T-helper 17 cell (primary cell): ENCODE measurements at regions not wholly inside any gene's neighbourhood (a gene's known extent, or its start where the extent isn't known, plus 50 kb on each side); places are given as distances from the start of the nearest gene placed in this dataset.

Source experiments
- ATAC-seq: fragments of 150-1000 bp; cut with Tn5 transposase; 2 replicates; pipeline ENCODE4 v1.10.0; 2021; ENCODE audit warnings: mild to moderate bottlenecking, moderate library complexity
- DNase-seq, 3 donors: peaks; one replicate each; pipeline versions ENCODE4 v3.0.0 to v3.0.0-alpha.2; 2020 to 2021
- H3K9me3 ChIP-seq: one replicate; pipeline ENCODE4 v1.7.0; 2013; ENCODE audit warnings: low read length, mild to moderate bottlenecking; ENCODE audit not compliant: control insufficient read depth, poor library complexity, severe bottlenecking
- H3K27ac Mint-ChIP-seq: one replicate; pipeline ENCODE4 v1.8.0; 2022; ENCODE audit warnings: mild to moderate bottlenecking, moderate library complexity, mixed read lengths
- H3K27me3 Mint-ChIP-seq: one replicate; pipeline ENCODE4 v1.8.0; 2022; ENCODE audit warnings: mixed read lengths
- H3K36me3 Mint-ChIP-seq: one replicate; pipeline ENCODE4 v1.8.0; 2022; ENCODE audit warnings: low read depth, mixed read lengths
- H3K4me1 Mint-ChIP-seq: one replicate; pipeline ENCODE4 v1.8.0; 2022; ENCODE audit warnings: mild to moderate bottlenecking, mixed read lengths
- H3K4me3 Mint-ChIP-seq: one replicate; pipeline ENCODE4 v1.8.0; 2022; ENCODE audit warnings: mild to moderate bottlenecking, moderate library complexity, mixed read lengths

DNA sequence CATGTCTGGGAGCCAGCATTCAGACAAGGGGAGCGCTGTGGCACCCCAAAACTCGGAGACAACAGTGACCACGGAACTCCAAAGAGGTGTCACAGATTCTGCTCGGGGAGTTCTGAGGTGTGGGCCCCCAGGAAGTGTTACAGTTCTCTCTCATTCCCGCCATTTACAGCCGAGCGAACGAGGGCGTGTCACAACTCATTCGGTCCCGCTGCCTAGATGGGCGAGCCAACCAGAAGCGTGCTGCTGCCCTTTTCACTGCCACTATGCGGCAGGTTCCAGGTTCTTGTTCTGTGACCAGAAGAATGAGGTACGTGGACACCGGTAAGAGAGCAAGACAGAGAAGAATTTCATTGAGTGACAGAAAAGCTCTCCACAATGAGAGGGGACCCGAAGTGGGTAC is 1370.6 kb upstream of the AGA start:
- H3K36me3 Mint-ChIP-seq = no peaks in the 10 kb centered on the region

DNA sequence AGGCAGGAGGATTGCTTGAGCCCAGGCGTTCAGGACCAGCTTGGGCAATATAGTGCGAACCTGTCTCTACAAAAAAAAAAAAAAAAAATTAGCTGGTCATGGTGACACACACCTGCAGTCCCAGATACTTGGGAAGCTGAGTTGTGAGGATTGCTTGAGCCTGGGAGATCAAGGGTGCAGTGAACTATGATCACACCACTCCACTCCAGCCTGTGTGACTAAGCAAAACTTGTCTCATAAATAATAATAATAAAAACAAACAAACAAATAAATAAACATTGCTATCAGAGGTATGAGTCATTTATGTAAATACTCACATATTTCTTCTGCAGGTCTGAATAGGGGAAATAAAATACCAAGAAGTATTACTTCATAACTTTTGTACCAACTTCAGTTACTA is 1372.7 kb upstream of the AGA start:
- DNase-seq (no peak), ATAC-seq (no peak)
- Mint-ChIP-seq H3K27me3 (no peaks in the 10 kb centered on the region), H3K36me3 (no peaks in the 10 kb centered on the region), H3K4me3 (no peak overlapping the region), H3K27ac (no peak overlapping the region), H3K4me1 (no peaks in the 10 kb centered on the region)
- peaks cover 2% of the 10 kb centered on the region for H3K9me3 ChIP-seq

More for the DNA sequence above, 1370.6 kb upstream of the AGA start:
- ATAC-seq (no peak), DNase-seq (no peak)
- H3K4me1 Mint-ChIP-seq = no peaks in the 10 kb centered on the region
- peaks cover 2% of the 10 kb centered on the region for H3K9me3 ChIP-seq
- H3K27ac Mint-ChIP-seq = no peak overlapping the region
- H3K27me3 Mint-ChIP-seq = no peaks in the 10 kb centered on the region
- H3K4me3 Mint-ChIP-seq = no peak overlapping the region

DNA sequence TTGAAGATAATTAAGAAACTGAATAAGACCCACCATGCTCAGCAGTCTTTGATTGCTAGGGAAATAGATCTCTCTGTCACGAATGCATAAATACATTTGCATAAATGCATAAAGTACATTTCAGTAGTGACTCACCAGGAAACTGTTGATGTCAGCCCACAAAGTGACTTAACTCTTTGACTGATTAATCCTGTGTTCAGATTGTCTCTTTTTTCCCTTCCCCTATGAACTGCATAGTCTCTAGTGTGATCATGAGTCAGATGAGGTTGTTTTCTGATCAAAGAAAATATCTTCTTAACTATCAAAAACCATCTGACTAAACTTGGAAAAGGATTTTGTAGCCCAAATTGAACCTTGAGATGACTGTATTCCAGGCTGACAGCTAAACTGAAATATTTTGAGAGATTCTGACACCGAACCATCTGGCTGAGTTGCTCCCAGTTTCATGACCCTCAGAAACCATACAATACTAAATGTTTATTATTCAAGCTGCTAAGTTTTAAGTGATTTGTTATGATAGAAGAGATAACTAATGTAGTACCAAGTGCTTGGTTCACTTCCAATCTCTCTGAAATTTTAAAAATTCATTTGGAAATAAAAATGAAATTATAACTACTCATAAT is 1381.5 kb upstream of the AGA start:
- DNase-seq (no peak), ATAC-seq (no peak)
- Mint-ChIP-seq H3K27me3 (no peaks in the 10 kb centered on the region), H3K27ac (no peak overlapping the region), H3K36me3 (no peaks in the 10 kb centered on the region), H3K4me1 (no peaks in the 10 kb centered on the region), H3K4me3 (no peak overlapping the region)
- no peaks in the 10 kb centered on the region for H3K9me3 ChIP-seq

DNA sequence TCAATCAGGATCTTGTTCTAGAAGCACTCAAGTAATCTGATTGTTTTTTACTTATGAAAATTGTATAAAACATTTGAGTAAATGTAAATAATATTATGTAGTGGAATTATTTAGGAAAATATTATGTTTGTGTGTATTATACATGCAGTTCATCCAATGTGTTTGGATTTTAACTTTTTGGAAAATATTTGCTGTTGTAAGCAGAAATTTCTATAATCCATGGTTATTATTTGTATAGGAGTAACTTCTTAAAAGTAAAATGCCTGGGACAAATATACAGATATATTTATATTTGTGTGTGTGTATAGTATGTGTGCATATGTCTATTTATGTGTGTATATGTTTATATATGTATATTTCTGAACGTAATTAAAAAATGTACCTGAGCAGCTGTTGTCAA is 1394.6 kb upstream of the AGA start:
- no peak for ATAC-seq
- DNase-seq = no peak
- Mint-ChIP-seq H3K27ac (no peak overlapping the region), H3K36me3 (no peaks in the 10 kb centered on the region), H3K4me1 (no peaks in the 10 kb centered on the region), H3K27me3 (no peaks in the 10 kb centered on the region), H3K4me3 (no peak overlapping the region)
- H3K9me3 ChIP-seq = no peaks in the 10 kb centered on the region

DNA sequence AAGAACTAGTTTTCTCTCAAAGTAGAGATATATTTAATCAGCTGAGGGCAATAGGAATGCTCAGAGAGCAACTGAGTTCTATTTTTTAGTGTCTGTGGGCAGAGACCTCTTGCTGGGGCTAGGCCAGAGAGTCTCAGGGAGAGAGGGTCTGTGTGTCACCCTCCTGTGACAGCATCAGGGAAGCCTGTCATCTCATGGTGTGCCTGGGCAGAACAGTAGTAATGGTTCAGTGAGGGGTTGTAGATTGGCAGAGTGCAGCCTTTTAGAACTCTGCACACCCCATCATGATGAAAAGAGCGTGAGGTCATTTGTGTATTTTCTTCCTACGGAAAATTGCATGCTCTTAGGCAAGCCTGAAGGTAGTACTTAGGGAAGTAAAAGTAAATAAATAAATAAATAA is 1396.5 kb upstream of the AGA start:
- DNase-seq (no peak), ATAC-seq (no peak)
- Mint-ChIP-seq H3K27ac (no peak overlapping the region), H3K4me1 (no peaks in the 10 kb centered on the region), H3K27me3 (no peaks in the 10 kb centered on the region), H3K36me3 (no peaks in the 10 kb centered on the region), H3K4me3 (no peak overlapping the region)
- H3K9me3 ChIP-seq = no peaks in the 10 kb centered on the region

DNA sequence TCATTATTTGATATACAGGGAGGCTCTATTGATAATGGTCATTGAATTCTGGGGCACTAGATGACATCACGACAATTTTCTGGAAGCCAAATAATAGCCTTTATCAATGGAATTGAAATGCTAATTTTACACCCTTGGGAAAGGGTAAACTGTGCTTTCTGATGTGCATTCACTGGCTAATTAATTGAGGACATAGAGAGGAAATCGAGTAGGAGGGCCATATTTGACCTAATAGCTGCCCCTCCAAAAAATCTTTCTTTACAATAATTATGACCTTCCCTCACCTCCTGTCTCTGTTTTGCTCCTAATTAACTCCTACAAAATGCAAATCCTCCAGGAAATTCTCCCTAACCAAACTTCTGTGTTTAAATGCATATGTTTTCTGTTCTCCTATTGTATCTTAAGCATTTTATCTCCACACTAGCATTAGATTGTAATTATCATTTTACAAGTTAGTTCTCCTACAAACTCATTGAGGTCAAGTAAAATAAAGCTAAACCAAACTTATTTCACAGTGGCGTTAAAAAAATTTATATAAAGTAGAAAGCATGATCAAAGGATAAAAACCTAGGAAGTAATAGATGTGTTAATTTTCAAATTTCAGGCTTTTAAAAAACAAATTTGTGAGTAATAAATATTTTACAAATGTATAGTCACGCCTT is 1414.0 kb upstream of the AGA start:
- H3K4me3 Mint-ChIP-seq = no peak overlapping the region
- DNase-seq = no peak
- H3K27me3 Mint-ChIP-seq = no peaks in the 10 kb centered on the region
- H3K4me1 Mint-ChIP-seq = no peaks in the 10 kb centered on the region
- no peak overlapping the region for H3K27ac Mint-ChIP-seq
- no peaks in the 10 kb centered on the region for H3K9me3 ChIP-seq
- no peak for ATAC-seq
- no peaks in the 10 kb centered on the region for H3K36me3 Mint-ChIP-seq

DNA sequence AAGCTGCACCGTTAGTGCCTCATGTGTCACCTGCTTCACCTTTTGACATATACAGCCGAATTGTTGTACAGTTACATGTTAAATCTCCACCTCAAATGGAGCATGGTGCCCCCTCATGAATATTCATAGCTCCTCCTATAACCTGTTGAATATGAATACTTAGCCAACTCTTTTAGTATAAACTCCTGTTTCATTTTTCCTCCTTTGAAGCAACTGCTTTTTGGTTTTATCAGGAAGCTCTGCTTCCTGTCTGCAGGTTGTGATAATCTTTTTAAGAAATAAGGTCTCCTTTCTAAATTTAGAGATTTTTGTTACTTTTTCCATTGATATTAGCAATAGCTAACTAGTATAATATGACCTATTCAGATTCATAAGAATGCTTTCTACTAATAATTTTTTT is 1429.2 kb upstream of the AGA start:
- no peak for DNase-seq
- H3K27ac Mint-ChIP-seq = no peak overlapping the region
- no peaks in the 10 kb centered on the region for H3K27me3 Mint-ChIP-seq
- no peaks in the 10 kb centered on the region for H3K36me3 Mint-ChIP-seq
- no peak overlapping the region for H3K4me3 Mint-ChIP-seq
- no peaks in the 10 kb centered on the region for H3K9me3 ChIP-seq
- H3K4me1 Mint-ChIP-seq = no peaks in the 10 kb centered on the region
- ATAC-seq = no peak

DNA sequence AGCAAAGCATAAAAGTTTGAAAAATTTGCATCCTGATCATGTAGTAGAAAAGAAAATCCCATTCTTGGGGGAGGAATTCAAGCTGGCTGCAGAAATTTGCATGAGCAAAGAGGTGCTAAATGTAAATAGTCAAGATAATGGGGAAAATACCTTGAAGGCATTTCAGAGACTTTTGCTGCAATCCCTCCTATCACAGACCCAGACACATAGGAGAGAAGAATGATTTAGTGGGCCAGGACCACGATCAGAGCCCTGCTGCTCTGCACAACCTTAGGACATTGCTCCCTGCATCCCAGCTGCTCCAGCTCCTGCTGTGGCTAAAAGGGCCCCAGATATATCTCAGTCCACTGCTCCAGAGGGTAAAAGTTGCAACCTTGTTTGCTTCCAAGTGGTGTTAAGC is 1439.7 kb upstream of the AGA start:
- Mint-ChIP-seq H3K36me3 (no peaks in the 10 kb centered on the region), H3K4me1 (no peaks in the 10 kb centered on the region), H3K27me3 (no peaks in the 10 kb centered on the region), H3K4me3 (no peak overlapping the region), H3K27ac (no peak overlapping the region)
- ATAC-seq (no peak), DNase-seq (no peak)
- H3K9me3 ChIP-seq = no peaks in the 10 kb centered on the region

DNA sequence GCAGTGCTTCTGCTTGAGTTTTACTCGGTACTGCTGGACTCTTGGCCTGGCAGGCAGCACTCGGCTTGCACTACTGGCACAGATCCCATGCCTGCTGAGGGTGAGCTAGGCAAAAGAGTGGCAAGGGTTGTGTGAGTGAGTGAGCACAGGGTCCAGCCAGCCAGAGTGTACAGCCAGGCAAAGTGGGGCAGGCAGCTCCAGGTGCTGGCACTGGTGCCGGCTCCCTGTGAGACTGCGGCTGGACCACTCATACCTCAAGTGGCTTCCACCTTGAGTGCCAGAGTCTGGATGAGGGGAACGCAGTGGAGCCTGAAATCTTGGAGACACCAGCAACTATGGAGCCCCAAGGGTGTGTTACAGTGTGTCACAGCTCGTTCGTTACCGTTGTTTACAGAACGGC is 1451.9 kb upstream of the AGA start:
- no peaks in the 10 kb centered on the region for H3K36me3 Mint-ChIP-seq
- no peak for DNase-seq
- no peaks in the 10 kb centered on the region for H3K27me3 Mint-ChIP-seq
- ATAC-seq = no peak
- H3K4me3 Mint-ChIP-seq = no peak overlapping the region
- no peaks in the 10 kb centered on the region for H3K9me3 ChIP-seq
- no peaks in the 10 kb centered on the region for H3K4me1 Mint-ChIP-seq
- H3K27ac Mint-ChIP-seq = no peak overlapping the region

DNA sequence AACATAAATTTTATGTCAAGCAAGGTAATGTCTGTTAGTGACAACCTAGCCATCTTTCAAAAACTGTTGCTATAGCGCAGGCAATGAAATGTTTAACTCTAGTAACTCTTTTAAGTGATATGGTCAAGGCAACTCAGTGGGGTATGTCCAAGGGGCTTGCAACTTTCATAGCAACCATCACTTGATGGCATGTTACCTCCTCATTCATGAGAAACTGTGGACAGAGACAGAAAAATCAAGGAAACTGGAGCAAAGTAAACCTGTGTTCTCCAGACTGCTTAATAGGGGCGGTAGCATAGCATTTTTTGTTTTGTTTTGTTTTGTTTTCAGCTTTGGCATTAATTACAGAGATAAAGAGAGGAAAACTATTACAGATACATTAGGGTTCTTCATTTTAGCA is 1456.8 kb upstream of the AGA start:
- H3K4me1 Mint-ChIP-seq = no peaks in the 10 kb centered on the region
- no peaks in the 10 kb centered on the region for H3K27me3 Mint-ChIP-seq
- DNase-seq (no peak), ATAC-seq (no peak)
- H3K27ac Mint-ChIP-seq = no peak overlapping the region
- no peaks in the 10 kb centered on the region for H3K9me3 ChIP-seq
- no peak overlapping the region for H3K4me3 Mint-ChIP-seq
- H3K36me3 Mint-ChIP-seq = no peaks in the 10 kb centered on the region

DNA sequence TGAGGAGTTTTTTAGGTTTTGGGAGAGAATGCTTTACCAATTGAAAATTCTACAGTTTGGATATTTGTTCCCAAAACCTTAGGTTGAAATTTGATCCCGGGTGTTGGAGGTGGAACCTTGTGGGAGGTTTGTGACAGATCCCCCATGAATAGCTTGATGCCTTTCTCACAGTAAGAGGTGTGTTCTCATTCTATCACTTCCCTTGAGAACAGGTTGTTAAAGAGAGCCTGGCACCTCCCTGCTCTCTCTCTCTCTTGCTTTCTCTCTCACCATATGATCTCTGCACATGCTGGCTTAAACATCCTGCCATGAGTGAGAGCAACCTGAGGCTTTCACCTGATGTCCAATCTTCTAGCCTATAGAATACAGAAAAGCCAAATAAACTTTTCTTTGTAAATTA is 1475.5 kb upstream of the AGA start:
- no peak for ATAC-seq
- no peak for DNase-seq
- H3K4me3 Mint-ChIP-seq = no peak overlapping the region
- H3K4me1 Mint-ChIP-seq = no peaks in the 10 kb centered on the region
- H3K9me3 ChIP-seq = no peaks in the 10 kb centered on the region
- no peak overlapping the region for H3K27ac Mint-ChIP-seq
- H3K27me3 Mint-ChIP-seq = no peaks in the 10 kb centered on the region
- H3K36me3 Mint-ChIP-seq = no peaks in the 10 kb centered on the region

DNA sequence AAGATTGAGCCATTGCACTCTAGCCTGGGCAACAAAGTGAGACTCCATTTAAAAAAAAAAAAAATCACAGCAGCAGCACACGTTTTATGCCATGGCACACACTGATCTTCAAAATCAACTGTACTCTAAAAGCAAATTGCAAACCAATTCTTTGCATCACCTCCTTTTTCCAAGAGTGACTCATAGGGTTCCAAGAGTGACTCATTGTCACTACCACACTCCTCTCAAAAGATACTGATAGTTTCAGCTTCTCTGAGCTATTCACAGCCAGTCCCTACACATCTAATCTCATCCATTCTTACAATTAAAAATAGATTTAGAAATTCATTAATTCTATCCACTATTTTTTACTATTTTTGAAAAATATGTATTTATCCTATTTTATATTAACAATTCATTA is 1494.9 kb upstream of the AGA start:
- no peak for ATAC-seq
- H3K27ac Mint-ChIP-seq = no peak overlapping the region
- H3K4me1 Mint-ChIP-seq = no peaks in the 10 kb centered on the region
- no peak for DNase-seq
- H3K36me3 Mint-ChIP-seq = no peaks in the 10 kb centered on the region
- no peaks in the 10 kb centered on the region for H3K27me3 Mint-ChIP-seq
- H3K9me3 ChIP-seq = no peaks in the 10 kb centered on the region
- H3K4me3 Mint-ChIP-seq = no peak overlapping the region

DNA sequence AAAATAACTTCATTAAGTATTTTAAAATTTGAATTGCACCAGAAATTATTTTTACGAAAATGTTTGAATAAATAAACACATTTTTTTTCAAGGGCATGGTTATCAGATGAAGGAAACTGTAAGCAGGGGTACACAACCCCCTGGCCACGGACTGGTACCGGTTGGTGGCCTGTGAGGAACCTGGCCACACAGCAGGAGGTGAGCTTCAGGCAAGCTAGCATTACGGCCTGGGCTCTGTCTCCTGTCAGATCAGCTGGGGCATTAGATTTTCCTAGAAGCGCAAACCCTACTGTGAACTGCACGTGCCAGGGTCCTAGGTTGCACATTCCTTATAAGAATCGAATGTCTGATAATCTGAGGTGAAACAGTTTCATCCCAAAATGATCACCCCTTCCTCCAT is 1499.7 kb upstream of the AGA start:
- DNase-seq (no peak), ATAC-seq (no peak)
- H3K27ac Mint-ChIP-seq = no peak overlapping the region
- no peaks in the 10 kb centered on the region for H3K4me1 Mint-ChIP-seq
- no peaks in the 10 kb centered on the region for H3K36me3 Mint-ChIP-seq
- H3K27me3 Mint-ChIP-seq = no peaks in the 10 kb centered on the region
- H3K4me3 Mint-ChIP-seq = no peak overlapping the region
- H3K9me3 ChIP-seq = no peaks in the 10 kb centered on the region

DNA sequence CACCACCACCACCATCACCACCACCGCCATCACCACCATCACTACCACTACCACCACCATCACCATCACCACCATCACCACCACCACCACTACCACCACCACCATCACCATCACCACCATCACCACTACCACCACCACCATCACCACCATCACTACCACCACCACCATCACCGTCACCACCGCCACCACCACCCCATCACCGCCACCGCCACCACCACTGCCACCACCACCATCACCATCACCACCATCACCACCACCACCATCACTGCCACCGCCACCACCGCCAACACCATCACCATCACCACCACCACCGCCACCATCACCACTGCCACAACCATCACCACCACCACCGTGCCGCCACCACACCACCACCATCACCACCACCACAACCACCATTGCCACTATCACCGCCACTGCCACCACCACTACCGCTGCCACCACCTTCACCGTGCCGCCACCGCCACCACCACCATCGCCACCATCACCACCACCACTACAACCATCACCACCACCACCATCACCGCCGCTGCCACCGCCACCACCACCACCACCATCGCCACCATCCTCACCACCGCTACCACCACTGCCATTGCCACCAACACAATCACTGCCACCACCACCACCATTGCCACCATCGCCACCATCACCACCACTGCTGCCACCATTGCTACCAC is 1511.3 kb upstream of the AGA start:
- no peaks in the 10 kb centered on the region for H3K36me3 Mint-ChIP-seq
- ATAC-seq (no peak), DNase-seq (no peak)
- no peak overlapping the region for H3K27ac Mint-ChIP-seq
- H3K9me3 ChIP-seq = no peaks in the 10 kb centered on the region
- no peaks in the 10 kb centered on the region for H3K4me1 Mint-ChIP-seq
- no peaks in the 10 kb centered on the region for H3K27me3 Mint-ChIP-seq
- no peak overlapping the region for H3K4me3 Mint-ChIP-seq
